ENCODE measurements at regions not wholly inside any gene's neighbourhood (a gene's known extent, or its start where the extent isn't known, plus 50 kb on each side); places are given as distances from the start of the nearest gene placed in this dataset.
A peak's percentile ranks its signal among the peaks of the same experiment; 100 is the strongest.

GRCh38 chr20:63127700-63128364 is 88.1 kb downstream of the YTHDF1 start:
- DNase-seq = peak; percentile 10

GRCh38 chr20:63126876-63127699 is 88.8 kb downstream of the YTHDF1 start:
- DNase-seq = peak; percentile 6

GRCh38 chr20:63125838-63126601 is 89.9 kb downstream of the YTHDF1 start:
- DNase-seq = peak; percentile 4

- DNase-seq = no peak
Measured at GRCh38 chr20:63125581-63125837, 90.4 kb downstream of the YTHDF1 start.

- peak; percentile 11 for DNase-seq
Measured at GRCh38 chr20:63124782-63125580, 91.0 kb downstream of the YTHDF1 start.

- DNase-seq = peak; percentile 11
Measured at GRCh38 chr20:63124092-63124781, 91.7 kb downstream of the YTHDF1 start.

GRCh38 chr20:63123331-63123741 is 92.6 kb downstream of the YTHDF1 start:
- DNase-seq = peak; percentile 5

GRCh38 chr20:63122626-63123025 is 93.3 kb downstream of the YTHDF1 start:
- DNase-seq = no peak

GRCh38 chr20:63121749-63122405 is 94.1 kb downstream of the YTHDF1 start:
- DNase-seq = peak; percentile 9

GRCh38 chr20:63121246-63121645 is 94.7 kb downstream of the YTHDF1 start:
- DNase-seq = peak; percentile 6

GRCh38 chr20:63120808-63121090 is 95.2 kb downstream of the YTHDF1 start:
- DNase-seq = no peak

GRCh38 chr20:63119963-63120807 is 95.7 kb downstream of the YTHDF1 start:
- no peak for DNase-seq

GRCh38 chr20:63119121-63119962 is 96.6 kb downstream of the YTHDF1 start:
- no peak for DNase-seq

GRCh38 chr20:63118303-63119120 is 97.4 kb downstream of the YTHDF1 start:
- no peak for DNase-seq

- no peak for DNase-seq
Measured at GRCh38 chr20:63117661-63118302, 98.1 kb downstream of the YTHDF1 start.

GRCh38 chr20:63117151-63117550 is 98.8 kb downstream of the YTHDF1 start:
- DNase-seq = no peak

GRCh38 chr20:63116412-63117106 is 99.4 kb downstream of the YTHDF1 start:
- DNase-seq = no peak
